OCI-LY7 (cell line): ENCODE measurements at regions not wholly inside any gene's neighbourhood (a gene's known extent, or its start where the extent isn't known, plus 50 kb on each side); places are given as distances from the start of the nearest gene placed in this dataset.
A peak's percentile ranks its signal among the peaks of the same experiment; 100 is the strongest.

Source experiments
- BruUV-seq: library from RNA; stranded (reverse); fragments of 400-500 nt; replicated peaks from 2 replicates; lab custom pipeline; 2021; lab: Mats Ljungman, UMichigan
- CTCF ChIA-PET: fragments of 300-600 bp; sonication (Branson Sonifier 250); formaldehyde crosslinking; loops from one replicate; lab custom pipeline; 2022; ENCODE audit warnings: antibody characterized with exemption; ENCODE audit not compliant: unreplicated experiment; lab: Charles Lee
- POLR2A ChIA-PET: fragments of 300-600 bp; sonication (Branson Sonifier 250); formaldehyde crosslinking; loops from one replicate; lab custom pipeline; 2022; ENCODE audit warnings: antibody characterized with exemption; lab: Charles Lee
- DNase-seq: peaks from one replicate; pipeline ENCODE4 v3.0.0-alpha.2; 2015; ENCODE audit warnings: low spot score
- H2AFZ ChIP-seq: fragments of 200-600 bp; sonication (generic), shearing (Covaris generic); 2 replicates; pipeline ENCODE4 v1.6.1; 2014; ENCODE audit warnings: mild to moderate bottlenecking, antibody characterized with exemption, low read length, moderate library complexity
- H3K27ac ChIP-seq: fragments of 200-600 bp; sonication (generic); 2 replicates; pipeline ENCODE4 v1.5.1; 2014; ENCODE audit warnings: mixed run types, low read depth, mild to moderate bottlenecking, moderate library complexity, low read length, inconsistent platforms; ENCODE audit not compliant: poor library complexity, severe bottlenecking
- H3K36me3 ChIP-seq: fragments of 200-600 bp; sonication (generic); 2 replicates; pipeline ENCODE4 v1.6.1; 2014; ENCODE audit warnings: mild to moderate bottlenecking, antibody characterized with exemption, low read length, moderate library complexity, mixed read lengths; ENCODE audit not compliant: insufficient read depth
- H3K4me1 ChIP-seq: fragments of 200-600 bp; sonication (generic); 2 replicates; pipeline ENCODE4 v1.5.1; 2014; ENCODE audit warnings: mild to moderate bottlenecking, low read length; ENCODE audit not compliant: insufficient read depth, poor library complexity, severe bottlenecking
- H3K4me2 ChIP-seq: fragments of 200-600 bp; sonication (generic); 2 replicates; pipeline ENCODE4 v1.6.1; 2014; ENCODE audit warnings: mild to moderate bottlenecking, low read length
- H3K4me3 ChIP-seq: fragments of 200-600 bp; sonication (generic); 2 replicates; pipeline ENCODE4 v1.5.1; 2014; ENCODE audit warnings: mild to moderate bottlenecking, low read depth, low read length; ENCODE audit not compliant: poor library complexity, severe bottlenecking
- H3K79me2 ChIP-seq: fragments of 200-600 bp; sonication (generic); 2 replicates; pipeline ENCODE4 v1.6.1; 2016; ENCODE audit warnings: low read depth, mild to moderate bottlenecking, low read length, moderate library complexity, mixed read lengths; ENCODE audit not compliant: insufficient read depth
- H3K9me2 ChIP-seq: fragments of 200-600 bp; sonication (generic); 2 replicates; pipeline ENCODE4 v1.6.1; 2016; ENCODE audit warnings: mild to moderate bottlenecking, low read length, mixed read lengths; ENCODE audit not compliant: insufficient read depth
- H3K9me3 ChIP-seq: fragments of 200-600 bp; sonication (generic); 2 replicates; pipeline ENCODE4 v1.6.1; 2014; ENCODE audit warnings: mild to moderate bottlenecking, mixed run types, low read length, mixed read lengths
- H4K20me1 ChIP-seq: fragments of 200-600 bp; sonication (generic); 2 replicates; pipeline ENCODE4 v1.6.1; 2014; ENCODE audit warnings: mild to moderate bottlenecking, antibody characterized with exemption, low read length, moderate library complexity, mixed read lengths; ENCODE audit not compliant: insufficient read depth
- EZH2phosphoT487 ChIP-seq: fragments of 200-600 bp; sonication (generic); IDR thresholded peaks from 2 replicates; pipeline ENCODE4 v1.6.1; 2018; ENCODE audit warnings: low read depth, borderline replicate concordance, mild to moderate bottlenecking, mixed run types, antibody characterized with exemption, low read length, moderate library complexity, mixed read lengths
- intact Hi-C: fragments of 100-400 bp; cut with micrococcal nuclease; formaldehyde crosslinking; loops from one replicate; pipeline ENCODE4 v1.10.0; 2022; ENCODE audit not compliant: unreplicated experiment
- TF ChIP-seq, protein P1 (sequence below): fragments of 200-600 bp; sonication (generic); conservative IDR thresholded peaks from 2 replicates; pipeline ENCODE4 v1.5.1; 2014; ENCODE audit warnings: mild to moderate bottlenecking, antibody characterized with exemption, low read length, moderate library complexity, mixed read lengths

DNA sequence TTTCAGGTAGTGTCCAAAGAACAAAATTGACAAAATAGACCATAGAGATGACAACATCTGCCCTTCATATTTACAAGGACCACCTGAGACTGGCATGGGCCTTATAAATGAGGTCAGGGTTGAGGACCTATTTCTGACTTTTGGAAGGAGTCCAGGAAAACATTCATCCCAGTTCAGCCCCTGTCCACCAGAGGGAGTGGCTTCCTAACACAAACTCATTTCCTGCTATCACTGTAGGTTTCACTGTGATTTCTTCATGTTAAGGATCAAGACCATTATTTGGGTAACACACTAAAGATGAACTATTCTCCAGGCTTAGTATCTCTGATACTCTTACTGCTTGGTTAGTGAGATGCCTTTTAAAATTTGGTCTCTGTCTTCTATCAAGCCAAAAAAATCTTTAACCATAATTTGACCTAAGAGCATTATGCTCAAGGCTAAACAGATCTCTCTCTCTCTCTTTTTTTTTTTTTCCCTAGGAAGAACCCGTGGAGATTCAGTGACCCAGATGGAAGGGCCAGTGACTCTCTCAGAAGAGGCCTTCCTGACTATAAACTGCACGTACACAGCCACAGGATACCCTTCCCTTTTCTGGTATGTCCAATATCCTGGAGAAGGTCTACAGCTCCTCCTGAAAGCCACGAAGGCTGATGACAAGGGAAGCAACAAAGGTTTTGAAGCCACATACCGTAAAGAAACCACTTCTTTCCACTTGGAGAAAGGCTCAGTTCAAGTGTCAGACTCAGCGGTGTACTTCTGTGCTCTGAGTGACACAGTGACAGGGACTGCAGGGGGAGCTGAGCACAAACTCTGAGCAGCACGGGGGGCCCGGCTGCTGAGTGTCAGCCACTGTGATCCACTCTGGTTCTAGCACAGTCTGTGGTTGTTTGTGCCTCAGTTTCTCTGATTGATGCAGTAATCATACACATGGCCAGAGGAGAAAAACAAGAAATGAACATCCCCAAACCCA lies 267.6 kb upstream of the OR4E1 start:
- no peak for TF ChIP-seq EZH2phosphoT487
- TF ChIP-seq, protein P1, sequence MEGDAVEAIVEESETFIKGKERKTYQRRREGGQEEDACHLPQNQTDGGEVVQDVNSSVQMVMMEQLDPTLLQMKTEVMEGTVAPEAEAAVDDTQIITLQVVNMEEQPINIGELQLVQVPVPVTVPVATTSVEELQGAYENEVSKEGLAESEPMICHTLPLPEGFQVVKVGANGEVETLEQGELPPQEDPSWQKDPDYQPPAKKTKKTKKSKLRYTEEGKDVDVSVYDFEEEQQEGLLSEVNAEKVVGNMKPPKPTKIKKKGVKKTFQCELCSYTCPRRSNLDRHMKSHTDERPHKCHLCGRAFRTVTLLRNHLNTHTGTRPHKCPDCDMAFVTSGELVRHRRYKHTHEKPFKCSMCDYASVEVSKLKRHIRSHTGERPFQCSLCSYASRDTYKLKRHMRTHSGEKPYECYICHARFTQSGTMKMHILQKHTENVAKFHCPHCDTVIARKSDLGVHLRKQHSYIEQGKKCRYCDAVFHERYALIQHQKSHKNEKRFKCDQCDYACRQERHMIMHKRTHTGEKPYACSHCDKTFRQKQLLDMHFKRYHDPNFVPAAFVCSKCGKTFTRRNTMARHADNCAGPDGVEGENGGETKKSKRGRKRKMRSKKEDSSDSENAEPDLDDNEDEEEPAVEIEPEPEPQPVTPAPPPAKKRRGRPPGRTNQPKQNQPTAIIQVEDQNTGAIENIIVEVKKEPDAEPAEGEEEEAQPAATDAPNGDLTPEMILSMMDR, result peak; percentile 76
- BruUV-seq, result no TSS peak
- peak overlapping the region; percentile 52; the same call in 1 of the 2 replicates for H2AFZ ChIP-seq
- ChIA-PET POLR2A (interaction anchor here (0.9 kb wide), 1 partner anchor 10 kb away, joined by 4 read pairs; no protein-coding TSS in a partner anchor), CTCF (interaction anchor here (0.6 to 0.7 kb wide), 2 partner anchors 20 to 37 kb away, joined by 3 read pairs; no protein-coding TSS in a partner anchor)
- H3K4me3 ChIP-seq, result no peak overlapping the region
- intact Hi-C loops, result no loop called here
- DNase-seq, result peak; percentile 52
- H3K4me2 ChIP-seq, result no peak overlapping the region
- no peaks in the 10 kb centered on the region for H3K79me2 ChIP-seq
- no peak overlapping the region for H3K27ac ChIP-seq
- no peaks in the 10 kb centered on the region; the same call in 1 of the 2 replicates for H3K9me2 ChIP-seq
- no peaks in the 10 kb centered on the region for H3K9me3 ChIP-seq
- peaks cover 12% of the 10 kb centered on the region for H3K4me1 ChIP-seq
- no peaks in the 10 kb centered on the region for H4K20me1 ChIP-seq
- no peaks in the 10 kb centered on the region for H3K36me3 ChIP-seq

DNA sequence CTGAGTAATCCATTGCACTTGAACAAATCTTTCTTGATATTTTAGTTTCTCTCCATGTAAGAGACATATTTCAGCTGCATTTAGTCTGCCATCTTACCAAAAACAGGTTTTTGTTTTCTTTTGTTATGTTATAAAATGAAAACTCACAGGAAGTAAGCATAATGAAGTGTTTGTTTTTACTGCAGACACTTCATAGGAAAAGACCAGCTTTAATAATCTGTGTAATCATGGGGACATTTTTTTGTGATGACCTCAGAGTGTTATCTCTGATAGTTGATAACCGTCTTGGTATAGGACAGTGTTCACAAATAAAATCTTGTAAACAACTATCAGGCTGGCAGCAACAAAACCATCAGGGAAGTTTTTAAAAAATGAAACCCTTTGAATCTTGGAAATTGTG lies 266.2 kb upstream of the OR4E1 start:
- no peaks in the 10 kb centered on the region for H3K36me3 ChIP-seq
- intact Hi-C loops, result no loop called here
- no peak for TF ChIP-seq EZH2phosphoT487
- TF ChIP-seq, protein P1, result no peak
- no peak for DNase-seq
- H2AFZ ChIP-seq, result no peak overlapping the region
- no peak overlapping the region for H3K27ac ChIP-seq
- peaks cover 12% of the 10 kb centered on the region for H3K4me1 ChIP-seq
- H3K4me3 ChIP-seq, result no peak overlapping the region
- POLR2A ChIA-PET, result interaction anchor here (0.7 kb wide), 1 partner anchor 93 kb away, joined by 3 read pairs; no protein-coding TSS in a partner anchor
- H3K4me2 ChIP-seq, result no peak overlapping the region
- CTCF ChIA-PET, result no interaction called here
- no peaks in the 10 kb centered on the region for H4K20me1 ChIP-seq
- H3K9me2 ChIP-seq, result no peaks in the 10 kb centered on the region; the same call in 1 of the 2 replicates
- no TSS peak for BruUV-seq
- no peaks in the 10 kb centered on the region for H3K79me2 ChIP-seq
- no peaks in the 10 kb centered on the region for H3K9me3 ChIP-seq
